ENCODE measurements at regions not wholly inside any gene's neighbourhood (a gene's known extent, or its start where the extent isn't known, plus 50 kb on each side); places are given as distances from the start of the nearest gene placed in this dataset. TPM values are rescaled to one million over a fixed set of nuclear protein-coding genes. Genes with fewer than 3 reads are reported as not detected.

DNA sequence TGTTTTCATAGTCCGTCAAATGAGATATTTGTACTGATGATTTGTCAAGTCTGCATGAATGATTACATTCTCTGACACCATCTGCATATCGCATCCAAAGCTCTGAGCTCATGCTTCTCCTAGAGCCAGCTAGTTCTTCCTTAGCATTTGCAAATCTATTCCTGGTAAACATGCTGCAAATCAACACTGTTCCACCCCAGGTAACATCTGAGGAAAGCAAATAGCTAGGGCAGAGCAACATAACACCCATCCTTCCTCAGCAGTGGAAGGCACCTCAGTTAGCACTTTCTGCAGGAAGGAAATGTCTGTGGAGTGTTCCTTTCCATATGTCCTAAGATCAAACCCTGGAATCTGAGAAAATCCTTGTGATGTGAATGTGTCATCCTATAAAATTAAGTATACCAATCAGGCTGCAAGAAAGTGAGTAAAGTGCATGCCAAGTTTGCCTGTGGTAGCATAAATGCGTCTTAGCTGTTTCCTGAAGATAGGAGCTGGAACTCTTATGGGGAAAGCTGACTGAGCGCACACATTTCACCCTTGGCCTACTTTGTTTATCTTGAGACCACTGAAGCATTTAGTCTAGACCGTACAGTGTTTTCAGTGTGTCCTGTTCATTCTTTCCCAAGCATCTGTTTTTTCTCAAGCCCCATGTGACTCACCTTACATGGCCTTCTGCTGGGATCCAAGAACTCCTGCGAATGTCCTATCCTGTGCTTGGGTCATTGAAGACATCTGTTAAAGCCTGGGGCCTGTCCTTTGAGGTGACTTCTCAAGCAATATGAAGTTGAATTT, 50.9 kb upstream of the STARD4 start:
- H3K9ac ChIP-seq (ENCODE audit: insufficient read depth in 1 of 2, low read length in 2 of 2), result no peak overlapping the region
- H3K4me1 ChIP-seq (ENCODE audit: control insufficient read depth in 5 of 5, insufficient read depth in 5 of 5, low read length in 5 of 5), result peaks cover 0 to 19% (median 11%) of the 10 kb centered on the region in 5 donors
- DNase-seq (peak; percentile 18 to 81 (median 62)), ATAC-seq (ENCODE audit: insufficient read depth, low FRiP score) (no peak)
- H3K27ac ChIP-seq (ENCODE audit: low read depth in 1 of 2, low read length in 1 of 2), result no peak overlapping the region
- WGBS, 2 donors, result 58 to 63% methylated on average over 6 of the region's 6 CpGs
- no peak overlapping the region for H3K4me3 ChIP-seq
- TF ChIP-seq, protein P1, sequence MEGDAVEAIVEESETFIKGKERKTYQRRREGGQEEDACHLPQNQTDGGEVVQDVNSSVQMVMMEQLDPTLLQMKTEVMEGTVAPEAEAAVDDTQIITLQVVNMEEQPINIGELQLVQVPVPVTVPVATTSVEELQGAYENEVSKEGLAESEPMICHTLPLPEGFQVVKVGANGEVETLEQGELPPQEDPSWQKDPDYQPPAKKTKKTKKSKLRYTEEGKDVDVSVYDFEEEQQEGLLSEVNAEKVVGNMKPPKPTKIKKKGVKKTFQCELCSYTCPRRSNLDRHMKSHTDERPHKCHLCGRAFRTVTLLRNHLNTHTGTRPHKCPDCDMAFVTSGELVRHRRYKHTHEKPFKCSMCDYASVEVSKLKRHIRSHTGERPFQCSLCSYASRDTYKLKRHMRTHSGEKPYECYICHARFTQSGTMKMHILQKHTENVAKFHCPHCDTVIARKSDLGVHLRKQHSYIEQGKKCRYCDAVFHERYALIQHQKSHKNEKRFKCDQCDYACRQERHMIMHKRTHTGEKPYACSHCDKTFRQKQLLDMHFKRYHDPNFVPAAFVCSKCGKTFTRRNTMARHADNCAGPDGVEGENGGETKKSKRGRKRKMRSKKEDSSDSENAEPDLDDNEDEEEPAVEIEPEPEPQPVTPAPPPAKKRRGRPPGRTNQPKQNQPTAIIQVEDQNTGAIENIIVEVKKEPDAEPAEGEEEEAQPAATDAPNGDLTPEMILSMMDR (IDR thresholded peaks at IDR 0.05; ENCODE audit: control extremely low read depth, extremely low read depth), result no peak
- H3K27me3 ChIP-seq (ENCODE audit: control insufficient read depth in 3 of 3, insufficient read depth in 3 of 3, low read length in 2 of 3), result no peaks in the 10 kb centered on the region
- no peaks in the 10 kb centered on the region for H3K9me3 ChIP-seq (ENCODE audit: control insufficient read depth in 4 of 4, insufficient read depth in 3 of 4, low read length in 3 of 4)
- no peaks in the 10 kb centered on the region for H3K36me3 ChIP-seq (ENCODE audit: control insufficient read depth in 4 of 4, insufficient read depth in 4 of 4, low read length in 4 of 4)

- H3K27ac ChIP-seq (ENCODE audit: low read depth in 1 of 2, low read length in 1 of 2), result no peak overlapping the region
- H3K9ac ChIP-seq (ENCODE audit: insufficient read depth in 1 of 2, low read length in 2 of 2), result no peak overlapping the region
- H3K27me3 ChIP-seq (ENCODE audit: control insufficient read depth in 3 of 3, insufficient read depth in 3 of 3, low read length in 2 of 3), result no peaks in the 10 kb centered on the region
- ATAC-seq (ENCODE audit: insufficient read depth, low FRiP score) (no peak), DNase-seq (peak; percentile 47 to 73 (median 67))
- H3K4me3 ChIP-seq, result no peak overlapping the region
- peaks cover 0 to 19% (median 11%) of the 10 kb centered on the region in 5 donors for H3K4me1 ChIP-seq (ENCODE audit: control insufficient read depth in 5 of 5, insufficient read depth in 5 of 5, low read length in 5 of 5)
- no peaks in the 10 kb centered on the region for H3K9me3 ChIP-seq (ENCODE audit: control insufficient read depth in 4 of 4, insufficient read depth in 3 of 4, low read length in 3 of 4)
- WGBS, 2 donors, result 63 to 76% methylated on average over 3 of the region's 3 CpGs
- TF ChIP-seq, protein P1 (IDR thresholded peaks at IDR 0.05; ENCODE audit: control extremely low read depth, extremely low read depth), result no peak
- H3K36me3 ChIP-seq (ENCODE audit: control insufficient read depth in 4 of 4, insufficient read depth in 4 of 4, low read length in 4 of 4), result no peaks in the 10 kb centered on the region
These were observed 50.2 kb upstream of the STARD4 start for GRCh38 chr5:111562561-111562960.

Small RNA genes lying in the stretch of these regions (small RNA-seq; reads per million reads assigned to genes)
- not detected for gene AC008967.1 (ENCODE audit: low replicate concordance)
- not detected for gene HMGN1P13 (ENCODE audit: low replicate concordance)

Data from lung (tissue), 12 donors.